HG03439 (cell line): ENCODE measurements at regions not wholly inside any gene's neighbourhood (a gene's known extent, or its start where the extent isn't known, plus 50 kb on each side); places are given as distances from the start of the nearest gene placed in this dataset.
A peak's percentile ranks its signal among the peaks of the same experiment; 100 is the strongest.
"Not testable (repeated sequence)": the region's sequence is repeated elsewhere in the genome, so short reads cannot be mapped to it uniquely, and the experiment has no call there.

Source experiments
- ATAC-seq: cut with Tn5 transposase; IDR thresholded peaks from one replicate; pipeline ENCODE4 v1.9.1; 2021; ENCODE audit warnings: mild to moderate bottlenecking, moderate library complexity; ENCODE audit not compliant: unreplicated experiment

DNA sequence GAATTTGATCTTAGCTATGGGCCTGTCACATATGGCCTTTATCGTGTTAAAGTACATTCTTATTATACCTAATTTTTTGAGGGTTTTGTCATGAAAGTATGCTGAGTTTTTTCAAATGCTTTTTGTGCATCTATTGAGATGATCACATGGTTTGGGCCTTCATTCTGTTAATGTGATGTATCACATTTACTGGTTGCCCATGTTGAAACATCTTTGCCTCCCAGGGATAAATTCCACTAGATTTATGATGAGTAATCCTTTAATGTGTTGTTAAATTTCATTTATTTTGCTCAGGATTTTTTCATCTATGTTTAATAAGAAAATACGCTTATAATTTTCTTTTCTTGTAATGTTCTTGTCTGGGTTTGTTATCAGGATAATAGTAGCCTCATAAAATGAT, 442.0 kb downstream of the MDFIC start:
- ATAC-seq, result no peak

DNA sequence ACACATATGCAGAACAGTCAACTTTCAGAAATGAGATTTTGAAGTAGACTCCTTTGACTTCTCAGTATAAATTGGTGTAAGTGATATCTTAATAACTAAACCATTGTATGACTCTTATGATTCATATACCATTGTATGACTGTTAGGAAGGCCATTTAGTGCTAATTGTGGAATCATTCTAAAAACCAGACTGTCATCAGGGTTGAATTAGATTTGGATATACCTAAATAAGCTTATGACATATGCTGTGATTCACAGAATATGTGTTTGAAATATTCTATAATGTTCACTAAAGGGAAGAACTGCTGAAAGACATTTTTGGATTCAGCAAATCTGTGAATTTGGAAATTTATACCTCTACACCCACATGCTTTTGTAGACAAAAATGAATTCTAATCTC, 438.1 kb downstream of the MDFIC start:
- ATAC-seq, result peak; percentile 21

DNA sequence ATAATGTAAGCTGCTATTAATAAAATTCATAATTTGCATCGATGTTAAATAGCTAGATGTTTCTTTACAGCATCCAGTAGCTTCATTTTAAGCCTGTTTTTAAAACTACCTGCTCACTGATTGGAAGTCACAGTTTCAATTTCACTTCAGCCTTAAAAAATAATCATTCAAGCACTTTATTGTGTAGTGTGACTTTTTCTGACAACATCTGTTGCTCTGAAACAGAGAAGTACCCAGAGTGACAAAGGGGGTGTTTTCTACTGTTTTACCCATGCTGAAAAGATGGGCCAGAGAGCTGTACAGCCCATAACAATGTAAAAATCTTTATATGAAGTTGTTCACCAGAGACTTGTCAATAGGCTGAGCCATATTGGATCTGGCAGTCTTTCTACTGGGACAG, 437.2 kb downstream of the MDFIC start:
- peak; percentile 50 for ATAC-seq

DNA sequence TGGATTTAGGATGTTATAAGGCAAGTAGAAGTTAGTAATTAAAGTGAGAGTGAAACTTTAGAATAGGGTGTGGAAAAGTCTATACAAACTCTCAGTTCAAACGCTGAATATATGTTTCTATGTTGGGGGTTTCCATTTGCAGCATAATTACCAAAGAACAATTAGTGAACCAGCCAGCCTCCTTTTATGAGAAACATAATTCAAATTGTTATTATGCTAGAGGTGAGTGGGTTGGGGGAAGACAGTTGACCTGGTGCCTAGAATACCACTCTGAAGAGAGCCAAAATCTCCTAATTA, 435.8 kb downstream of the MDFIC start:
- ATAC-seq, result no peak

DNA sequence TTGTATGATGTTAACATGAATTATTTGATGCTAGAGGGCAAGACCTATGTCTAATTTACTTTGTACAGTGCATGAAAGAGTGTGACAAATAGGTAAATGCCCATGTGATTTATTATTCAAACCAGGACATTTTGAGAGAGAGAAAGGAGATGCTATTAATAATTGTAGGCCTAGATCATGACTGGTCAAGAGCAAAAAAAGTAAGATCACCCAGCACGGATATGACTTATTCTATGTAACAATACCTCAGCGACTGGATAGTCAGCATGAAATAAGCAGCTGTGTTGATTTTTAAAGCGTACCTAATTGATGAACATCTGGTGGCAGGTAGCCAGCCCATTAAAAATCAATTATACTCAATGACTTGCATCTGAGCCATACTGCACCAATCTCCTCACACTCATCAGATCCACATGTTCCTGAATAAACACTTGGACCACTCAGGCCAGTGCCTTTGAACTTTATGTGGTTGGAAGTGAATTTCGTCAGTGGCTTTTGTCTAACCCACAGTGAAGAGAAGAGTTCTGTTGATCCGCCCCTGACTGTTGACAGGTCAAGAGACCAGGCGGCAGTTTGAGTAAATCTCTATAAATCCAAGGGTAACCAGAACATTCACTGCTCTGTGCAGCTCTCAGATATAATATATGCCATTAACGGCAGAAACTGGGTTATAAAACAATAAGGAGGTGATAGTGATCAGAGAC, 435.3 kb downstream of the MDFIC start:
- no peak for ATAC-seq

DNA sequence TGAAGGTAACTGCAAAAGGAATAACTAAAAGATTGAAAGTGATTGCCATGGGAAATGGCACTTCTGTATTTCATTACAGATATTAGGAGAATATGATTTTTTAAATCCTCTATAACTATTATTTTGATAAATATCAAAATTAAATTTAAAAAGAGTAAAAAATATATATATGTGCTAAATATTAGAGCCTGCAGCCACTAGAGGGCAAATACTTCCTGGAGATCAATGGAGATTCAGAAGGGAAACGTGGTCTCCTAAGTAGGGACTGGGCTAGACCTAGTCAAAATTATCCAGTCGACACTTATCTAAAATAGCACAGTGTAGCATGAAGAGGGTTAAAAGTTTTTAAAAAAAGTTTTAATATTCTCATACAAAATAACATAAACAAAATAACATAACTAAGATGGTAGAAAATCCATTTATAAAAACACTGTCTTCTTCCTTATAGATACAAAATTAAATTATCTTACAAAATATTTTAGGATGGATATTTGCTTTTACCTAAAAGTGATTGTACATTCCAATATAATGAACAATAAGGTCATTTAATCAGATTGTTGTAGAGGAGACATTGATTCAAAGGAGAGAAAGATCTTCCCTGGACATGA, 434.3 kb downstream of the MDFIC start:
- no peak for ATAC-seq

DNA sequence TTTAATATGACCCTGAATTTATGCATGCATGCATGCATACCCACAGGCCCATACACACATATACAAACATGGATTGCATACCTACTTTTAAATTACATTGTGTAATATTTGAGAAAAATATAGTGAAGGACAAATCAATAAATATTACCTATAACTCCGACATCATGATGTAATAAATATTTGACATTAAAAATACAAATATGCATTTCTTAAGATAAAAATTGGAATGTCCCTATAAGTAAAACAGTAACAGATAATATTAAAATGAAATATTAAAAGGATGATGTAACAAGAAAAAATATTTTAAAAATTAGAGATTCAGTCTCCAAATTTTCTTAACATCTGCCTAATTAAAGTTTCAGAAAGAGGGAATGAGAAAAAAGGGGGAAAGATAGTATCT, 433.0 kb downstream of the MDFIC start:
- no peak for ATAC-seq

DNA sequence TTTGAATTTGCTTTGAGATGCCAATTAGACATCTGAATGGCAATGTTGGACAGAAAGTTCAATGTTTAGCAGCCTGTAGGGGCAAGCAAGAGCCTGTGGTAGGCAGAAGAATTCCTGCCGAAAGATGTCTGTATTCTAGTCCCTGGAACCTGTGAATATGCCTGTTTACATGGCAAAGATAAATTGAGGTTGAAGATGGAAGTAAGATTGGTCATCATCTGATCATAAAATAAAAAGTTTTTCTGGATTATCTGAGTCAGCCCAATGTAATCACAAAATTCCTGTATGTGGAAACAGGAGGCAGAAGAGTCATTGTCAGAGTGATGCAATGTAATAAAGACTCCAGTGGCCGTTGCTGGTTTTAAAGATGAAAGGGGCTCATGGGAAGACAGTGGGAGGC, 430.5 kb downstream of the MDFIC start:
- no peak for ATAC-seq

DNA sequence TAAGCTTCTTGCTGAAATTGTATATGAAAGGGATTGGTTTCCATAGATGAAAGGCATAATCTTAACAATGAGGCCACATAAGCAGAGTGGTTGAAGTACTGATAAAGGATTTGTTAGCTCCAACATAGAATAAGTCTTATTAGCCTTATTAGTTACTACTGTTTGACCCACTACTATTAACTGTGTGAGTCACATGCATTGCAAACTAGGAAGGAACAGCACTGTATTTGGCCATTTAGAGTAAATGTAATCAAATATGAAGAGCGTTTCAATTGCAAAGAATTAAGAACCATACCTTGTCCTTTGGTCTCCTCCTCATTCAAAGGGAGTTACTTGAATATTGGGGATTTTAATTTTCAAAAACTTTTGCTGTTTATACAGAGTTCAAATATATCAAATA, 428.9 kb downstream of the MDFIC start:
- no peak for ATAC-seq

DNA sequence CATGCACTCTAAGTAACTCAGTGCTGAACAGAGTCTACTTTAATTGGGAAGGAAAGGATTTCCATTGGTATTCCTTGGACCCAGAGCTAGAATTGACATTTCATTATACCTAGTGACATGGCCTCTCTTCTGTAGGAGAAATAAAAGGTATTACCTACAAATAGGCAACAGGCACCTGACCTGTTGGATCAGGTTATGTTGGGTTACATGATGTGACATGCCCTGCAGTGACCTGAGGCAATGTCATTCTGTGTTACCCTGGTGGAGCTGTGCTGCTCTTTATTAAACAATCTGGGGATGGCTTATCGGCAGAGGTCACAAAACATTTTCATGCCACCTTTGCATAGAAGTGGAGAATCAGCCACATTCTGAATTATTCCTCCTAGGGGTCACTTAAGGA, 427.7 kb downstream of the MDFIC start:
- ATAC-seq, result no peak

DNA sequence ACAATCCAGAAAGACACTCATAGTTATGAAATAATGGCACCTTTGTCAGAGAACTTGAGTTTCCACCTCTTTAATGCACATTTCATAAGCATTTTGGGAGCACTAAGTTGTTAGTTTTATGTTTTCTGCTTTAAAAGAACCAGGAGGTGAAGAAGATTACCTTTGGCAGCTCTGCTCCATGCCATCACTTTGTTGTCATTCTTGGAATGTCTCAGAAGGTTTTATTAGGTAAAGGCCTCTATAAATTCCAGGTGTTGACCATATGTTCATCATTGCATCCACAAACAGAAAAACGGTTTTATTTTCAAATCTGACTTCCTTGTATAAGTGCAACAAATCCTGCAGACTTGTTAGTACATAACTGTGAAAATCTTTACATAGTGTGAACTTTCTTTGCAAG, 424.8 kb downstream of the MDFIC start:
- no peak for ATAC-seq

DNA sequence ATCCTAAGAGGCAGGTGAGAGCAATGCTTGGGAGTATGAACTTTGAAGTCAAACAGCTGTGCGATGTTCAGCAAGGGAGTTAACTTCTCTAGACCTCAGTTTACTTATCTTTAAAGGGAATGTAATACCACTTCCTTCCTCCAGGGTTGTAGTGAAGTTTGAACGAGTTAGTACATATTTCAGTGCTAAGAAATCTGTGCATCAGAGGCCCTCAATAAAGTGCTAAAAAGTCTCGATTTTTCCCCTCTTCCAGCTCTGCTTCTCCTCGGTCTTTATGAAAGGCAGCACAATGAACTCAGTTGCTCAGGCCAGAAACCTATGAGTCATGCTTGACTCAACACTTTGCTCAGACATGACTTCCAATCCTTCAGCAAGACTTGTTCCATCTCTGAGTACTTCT, 418.9 kb downstream of the MDFIC start:
- ATAC-seq, result no peak

DNA sequence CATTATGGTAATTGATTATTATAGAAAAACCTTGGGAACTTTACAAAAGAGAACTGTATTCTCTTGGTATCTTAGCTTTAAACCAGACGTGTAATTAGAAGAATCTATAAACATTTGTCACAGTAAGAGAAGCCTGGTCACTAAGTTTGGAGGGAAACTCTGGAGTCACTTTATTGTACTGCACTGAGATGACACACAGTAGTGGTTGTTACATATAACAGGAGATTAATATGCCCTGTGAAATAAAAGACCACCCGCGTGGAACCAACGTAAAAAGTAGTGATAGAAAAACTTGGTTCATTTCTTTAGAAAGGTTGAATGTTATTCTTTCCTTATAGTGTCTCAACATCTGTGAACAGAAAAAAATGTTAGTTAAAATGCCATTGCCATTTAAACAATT, 416.1 kb downstream of the MDFIC start:
- ATAC-seq, result no peak

DNA sequence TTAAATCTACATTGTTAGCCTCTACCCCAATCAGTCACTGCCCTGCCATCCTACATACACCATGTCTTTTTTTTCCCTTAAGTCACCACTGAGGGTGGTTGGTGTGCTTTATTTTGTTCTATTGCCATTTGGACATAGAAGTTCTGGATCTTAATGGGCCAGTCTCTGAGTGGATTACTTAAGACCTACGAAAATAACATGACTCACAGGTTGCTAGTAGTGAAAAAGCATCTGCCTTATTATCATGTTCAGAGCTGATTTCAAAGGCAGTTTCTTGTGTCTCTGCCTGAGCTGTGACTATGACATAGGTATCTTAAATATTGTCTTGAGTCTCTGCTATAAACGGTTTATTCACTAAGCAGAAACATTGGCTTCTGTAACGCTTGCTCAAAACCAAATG, 410.8 kb downstream of the MDFIC start:
- ATAC-seq, result no peak

DNA sequence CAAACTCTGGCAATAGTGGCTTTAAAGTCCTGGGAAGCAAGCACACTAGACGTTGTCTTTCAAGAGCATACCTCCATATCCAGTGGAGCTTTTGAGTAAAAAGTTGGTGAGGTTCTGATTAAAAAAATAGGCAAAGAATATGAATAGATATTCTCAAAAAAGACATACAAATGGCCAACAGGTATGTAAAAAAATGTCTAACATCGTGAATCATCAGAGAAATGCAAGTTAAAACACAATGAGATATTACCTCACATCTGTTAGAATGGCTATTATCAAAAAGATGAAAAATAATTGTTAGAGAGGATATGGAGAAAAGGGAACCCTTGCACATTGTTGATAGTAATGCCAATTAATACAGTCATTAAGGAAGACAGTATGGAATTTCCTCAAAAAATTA, 407.1 kb downstream of the MDFIC start:
- no peak for ATAC-seq

DNA sequence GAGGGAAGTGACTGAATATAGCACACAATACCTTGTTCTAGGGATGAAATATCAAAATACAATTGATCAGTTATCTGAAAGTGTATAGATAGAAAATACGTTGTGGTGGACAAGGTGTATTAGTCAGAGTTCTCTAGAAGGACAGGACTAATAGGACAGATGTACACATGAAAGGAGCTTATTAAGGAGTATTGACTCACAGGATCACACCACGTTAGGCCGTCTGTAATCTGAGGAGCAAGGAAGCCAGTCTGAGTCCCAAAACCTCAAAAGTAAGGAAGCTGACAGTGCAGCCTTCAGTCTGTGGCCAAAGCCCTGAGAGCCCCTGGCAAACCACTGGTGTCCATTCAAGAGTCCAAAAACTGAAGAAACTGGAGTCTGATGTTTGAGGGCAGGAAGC, 406.1 kb downstream of the MDFIC start:
- ATAC-seq, result no peak

DNA sequence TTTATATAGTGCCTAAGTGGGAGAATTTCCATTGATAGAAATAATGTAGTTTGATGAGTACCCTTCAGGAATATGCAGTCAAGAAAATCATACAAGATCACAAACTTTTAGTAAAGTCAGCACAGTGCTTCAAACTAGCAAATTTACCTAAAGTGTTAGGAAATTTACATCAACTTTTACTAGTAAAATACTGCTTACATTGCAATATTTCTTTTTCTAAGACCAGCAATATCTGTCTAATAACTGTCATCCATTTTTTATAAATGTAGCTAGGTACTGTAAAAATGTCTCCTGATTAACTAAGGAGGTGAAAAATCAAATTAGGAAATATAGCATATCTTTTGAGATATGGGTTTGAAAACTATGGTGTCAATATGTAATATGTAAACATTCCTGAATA, 405.4 kb downstream of the MDFIC start:
- ATAC-seq, result no peak

DNA sequence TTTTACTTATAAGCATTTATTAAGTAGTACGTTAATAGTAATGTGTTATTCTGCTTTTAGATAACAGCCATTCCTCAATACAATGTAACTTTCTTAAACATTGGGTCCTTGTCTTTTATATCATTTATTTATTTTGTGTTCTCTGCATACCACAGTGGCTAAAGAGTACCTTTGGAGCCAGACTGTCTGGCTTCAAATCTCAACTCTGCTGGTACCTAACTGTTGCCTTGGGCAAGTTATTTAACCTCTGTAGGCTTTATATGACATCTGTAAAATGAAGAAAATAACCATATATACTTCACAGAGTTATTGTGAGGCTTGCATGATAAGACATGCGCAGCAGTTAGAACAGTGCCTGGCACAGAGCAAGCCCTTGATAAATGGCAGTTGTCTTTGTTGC, 397.6 kb downstream of the MDFIC start:
- ATAC-seq, result no peak

DNA sequence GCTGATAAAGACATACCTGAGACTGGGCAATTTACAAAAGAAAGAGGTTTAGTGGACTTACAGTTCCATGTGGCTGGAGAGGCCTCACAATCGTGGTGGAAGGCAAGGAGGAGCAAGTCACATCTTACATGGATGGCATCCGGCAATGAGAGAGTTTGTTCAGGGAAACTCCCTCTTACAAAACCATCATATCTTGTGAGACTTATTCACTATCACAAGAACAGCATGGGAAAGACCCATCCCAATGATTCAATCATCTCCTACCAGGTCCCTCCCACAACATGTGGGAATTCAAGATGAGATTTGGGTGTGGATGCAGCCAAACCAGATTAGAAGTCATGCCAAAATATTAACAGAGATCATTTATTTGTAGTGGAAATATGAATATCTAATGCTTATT, 388.4 kb downstream of the MDFIC start:
- not testable (repeated sequence) for ATAC-seq

DNA sequence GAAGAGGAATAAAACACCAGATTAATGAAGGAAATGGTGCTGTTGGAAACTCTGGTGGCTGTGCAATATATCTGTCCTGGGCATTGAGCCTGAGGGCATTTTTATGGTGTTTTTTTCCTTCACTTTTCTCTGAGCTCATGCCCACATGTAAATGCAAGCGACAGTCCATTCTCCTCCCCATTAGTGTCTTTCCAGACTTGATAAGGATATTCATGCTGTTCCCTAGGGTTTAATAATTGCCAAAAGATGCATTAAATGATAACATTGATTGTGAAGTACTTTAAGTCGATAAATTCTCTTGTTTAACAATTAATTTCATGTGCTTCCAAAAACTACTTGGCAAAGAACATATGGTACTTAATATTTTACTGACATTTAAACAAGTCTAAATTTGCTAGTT, 384.7 kb downstream of the MDFIC start:
- no peak for ATAC-seq

DNA sequence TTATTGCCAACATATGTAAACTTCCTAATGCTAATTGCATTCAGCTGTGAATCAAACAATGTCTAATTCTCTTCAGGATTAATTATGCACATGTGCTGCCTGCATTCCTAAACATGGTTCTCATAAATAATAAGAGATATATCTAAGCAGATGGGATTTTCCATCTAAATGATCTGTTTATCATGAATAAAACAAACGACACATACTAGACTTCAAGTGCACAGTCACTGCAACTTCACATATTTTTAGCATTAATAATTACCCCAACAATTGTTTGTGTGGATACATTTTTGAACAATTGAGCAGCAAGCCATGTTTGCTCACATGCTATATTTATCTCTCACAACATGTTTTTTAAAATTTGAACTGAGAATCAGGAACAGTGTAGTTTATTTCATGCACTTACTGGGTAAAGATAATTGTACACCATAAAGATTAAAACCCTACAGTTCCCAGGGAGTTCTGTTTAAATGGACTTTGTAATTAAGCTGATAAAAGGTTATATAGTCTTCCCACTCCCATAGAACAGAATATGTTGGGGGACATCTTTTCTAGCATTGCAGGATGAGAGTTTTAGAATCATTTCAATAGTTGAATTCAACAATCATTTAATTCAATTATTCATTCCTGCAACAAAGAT, 378.5 kb downstream of the MDFIC start:
- no peak for ATAC-seq

DNA sequence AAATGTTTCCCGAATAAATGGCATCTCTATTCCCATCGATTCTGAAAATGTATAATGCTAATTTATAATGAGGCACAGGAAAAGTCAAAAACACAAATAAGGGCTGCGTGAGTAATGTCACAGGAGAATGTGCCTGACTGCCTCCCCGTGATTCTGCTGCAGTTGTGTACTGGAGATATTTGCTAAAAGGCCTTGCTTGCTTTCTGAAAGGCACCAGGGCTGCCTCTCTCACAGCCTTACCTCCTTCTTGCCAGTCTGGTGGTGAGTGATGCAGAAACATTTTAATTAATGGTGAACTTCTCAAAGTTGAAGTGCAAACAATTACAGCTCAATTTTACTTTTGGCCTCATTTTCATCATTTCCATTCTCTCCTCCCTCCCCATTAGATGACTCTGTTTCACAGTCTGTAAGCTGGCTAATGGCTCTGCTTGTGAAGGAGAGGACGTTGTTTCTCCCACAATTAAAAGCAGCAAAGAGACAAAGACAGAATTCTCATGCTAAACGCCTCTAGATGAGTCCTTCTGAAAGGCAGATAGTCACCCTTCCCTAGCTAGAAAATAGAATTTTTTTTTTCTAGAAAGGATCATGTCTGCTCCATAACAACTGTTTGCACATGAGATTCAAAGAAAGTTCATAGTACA, 377.6 kb downstream of the MDFIC start:
- ATAC-seq, result no peak
